ENCODE measurements at regions not wholly inside any gene's neighbourhood (a gene's known extent, or its start where the extent isn't known, plus 50 kb on each side); places are given as distances from the start of the nearest gene placed in this dataset.

GRCh38 chr17:55606488-55606815, 95.2 kb upstream of the SMIM36 start:
- H3K9me3 Mint-ChIP-seq (ENCODE audit: insufficient read depth), result no peaks in the 10 kb centered on the region
- no peaks in the 10 kb centered on the region for H3K4me1 ChIP-seq (ENCODE audit: control insufficient read depth in 2 of 2, insufficient read depth in 2 of 2, low read length in 2 of 2)
- H3K27me3 Mint-ChIP-seq, result peaks cover 9% of the 10 kb centered on the region
- 100% methylated on average over 1 of the region's 1 CpG for WGBS (ENCODE audit: insufficient coverage)
- DNase-seq, result no peak
- intact Hi-C loops (cut with micrococcal nuclease), result no loop called here
- no peak overlapping the region for H3K9ac ChIP-seq (ENCODE audit: low read length)
- H3K4me3 Mint-ChIP-seq, result no peak overlapping the region
- H3K27ac ChIP-seq (ENCODE audit: low read length in 2 of 2), result no peak overlapping the region
- H3K9me3 ChIP-seq (ENCODE audit: control extremely low read depth in 1 of 3, control insufficient read depth in 2 of 3, insufficient read depth in 1 of 3, low read length in 2 of 3), result no peaks in the 10 kb centered on the region
- H3K27ac Mint-ChIP-seq, result no peak overlapping the region
- H3K36me3 ChIP-seq (replicated peaks in 1 of 2; ENCODE audit: control extremely low read depth in 1 of 2, control insufficient read depth in 1 of 2, extremely low read depth in 1 of 2, insufficient read depth in 2 of 2, low read length in 1 of 2), result no peaks in the 10 kb centered on the region
- H3K27me3 ChIP-seq (replicated peaks in 1 of 4; ENCODE audit: control extremely low read depth in 1 of 4, control insufficient read depth in 3 of 4, insufficient read depth in 4 of 4, low read length in 3 of 4), result peaks cover 0 to 4% (median 0%) of the 10 kb centered on the region in 4 experiments
- ChIA-PET POLR2A (no interaction called here), CTCF (interaction anchor here (1.4 to 7.8 kb wide), 2 partner anchors 10 to 80 kb away, joined by 3 to 233 read pairs; no protein-coding TSS in a partner anchor)
- H4K20me1 ChIP-seq (ENCODE audit: control insufficient read depth, insufficient read depth, low read length, poor library complexity, severe bottlenecking), result no peaks in the 10 kb centered on the region
- no peak overlapping the region for H2AFZ ChIP-seq (ENCODE audit: insufficient read depth, low read depth, low read length, poor library complexity, severe bottlenecking)
- TF ChIP-seq EZH2 (IDR thresholded peaks at IDR 0.05; ENCODE audit: borderline replicate concordance, insufficient read depth, low read depth, low read length, poor library complexity, severe bottlenecking), result no peak
- no peak for TF ChIP-seq CTCF (IDR thresholded peaks at IDR 0.05)
- no peak for ATAC-seq (ENCODE audit: low read depth)
- no peak overlapping the region for H3K4me2 ChIP-seq (replicated peaks; ENCODE audit: low read depth, low read length, poor library complexity, severe bottlenecking)
- no peak overlapping the region for H3K4me3 ChIP-seq (ENCODE audit: control extremely low read depth in 1 of 5, extremely low read depth in 1 of 5, insufficient read depth in 1 of 5, low read depth in 2 of 5, low read length in 4 of 5)
- no peaks in the 10 kb centered on the region for H3K79me2 ChIP-seq (ENCODE audit: control insufficient read depth, insufficient read depth, low read length)
- no peaks in the 10 kb centered on the region for H3K4me1 Mint-ChIP-seq

GRCh38 chr17:55605705-55606487, 94.6 kb upstream of the SMIM36 start:
- H3K27me3 Mint-ChIP-seq, result peaks cover 9% of the 10 kb centered on the region
- no peaks in the 10 kb centered on the region for H3K4me1 Mint-ChIP-seq
- 100% methylated on average over 1 of the region's 4 CpGs for WGBS (ENCODE audit: insufficient coverage)
- H3K27ac Mint-ChIP-seq, result no peak overlapping the region
- Histone ChIP-seq H3K36me3 (replicated peaks in 1 of 2; ENCODE audit: control extremely low read depth in 1 of 2, control insufficient read depth in 1 of 2, extremely low read depth in 1 of 2, insufficient read depth in 2 of 2, low read length in 1 of 2) (no peaks in the 10 kb centered on the region), H3K9me3 (ENCODE audit: control extremely low read depth in 1 of 3, control insufficient read depth in 2 of 3, insufficient read depth in 1 of 3, low read length in 2 of 3) (no peaks in the 10 kb centered on the region), H3K27me3 (replicated peaks in 1 of 4; ENCODE audit: control extremely low read depth in 1 of 4, control insufficient read depth in 3 of 4, insufficient read depth in 4 of 4, low read length in 3 of 4) (peaks cover 0 to 4% (median 0%) of the 10 kb centered on the region in 4 experiments), H3K9ac (ENCODE audit: low read length) (no peak overlapping the region), H3K4me2 (replicated peaks; ENCODE audit: low read depth, low read length, poor library complexity, severe bottlenecking) (no peak overlapping the region), H3K4me1 (ENCODE audit: control insufficient read depth in 2 of 2, insufficient read depth in 2 of 2, low read length in 2 of 2) (no peaks in the 10 kb centered on the region), H3K79me2 (ENCODE audit: control insufficient read depth, insufficient read depth, low read length) (no peaks in the 10 kb centered on the region), H3K4me3 (ENCODE audit: control extremely low read depth in 1 of 5, extremely low read depth in 1 of 5, insufficient read depth in 1 of 5, low read depth in 2 of 5, low read length in 4 of 5) (no peak overlapping the region), H2AFZ (ENCODE audit: insufficient read depth, low read depth, low read length, poor library complexity, severe bottlenecking) (no peak overlapping the region), H4K20me1 (ENCODE audit: control insufficient read depth, insufficient read depth, low read length, poor library complexity, severe bottlenecking) (no peaks in the 10 kb centered on the region), H3K27ac (ENCODE audit: low read length in 2 of 2) (no peak overlapping the region)
- H3K9me3 Mint-ChIP-seq (ENCODE audit: insufficient read depth), result no peaks in the 10 kb centered on the region
- ATAC-seq (ENCODE audit: low read depth) (no peak), DNase-seq (no peak)
- H3K4me3 Mint-ChIP-seq, result no peak overlapping the region
- ChIA-PET POLR2A (no interaction called here), CTCF (interaction anchor here (1.2 to 7.8 kb wide), 3 partner anchors 10 to 90 kb away, joined by 3 to 233 read pairs (median 5); no protein-coding TSS in a partner anchor)
- no peak for TF ChIP-seq CTCF (IDR thresholded peaks at IDR 0.05)
- no peak for TF ChIP-seq EZH2 (IDR thresholded peaks at IDR 0.05; ENCODE audit: borderline replicate concordance, insufficient read depth, low read depth, low read length, poor library complexity, severe bottlenecking)
- intact Hi-C loops (cut with micrococcal nuclease), result no loop called here
